H1 (cell line): ENCODE measurements at regions not wholly inside any gene's neighbourhood (a gene's known extent, or its start where the extent isn't known, plus 50 kb on each side); places are given as distances from the start of the nearest gene placed in this dataset.

Source experiments
- CTCF ChIA-PET: fragments of 300-600 bp; sonication (Branson Sonifier 250); formaldehyde crosslinking; loops from one replicate; lab custom pipeline; 2021; ENCODE audit not compliant: partially characterized antibody; lab: Charles Lee
- POLR2A ChIA-PET: fragments of 300-600 bp; sonication (Branson Sonifier 250); formaldehyde crosslinking; loops from one replicate; lab custom pipeline; 2021; ENCODE audit warnings: inconsistent platforms; ENCODE audit not compliant: partially characterized antibody; lab: Charles Lee
- DNase-seq, 2 experiments: peaks; one replicate each; pipeline versions ENCODE4 v3.0.0 to v3.0.0-alpha.2; 2010 to 2022; ENCODE audit warnings: low spot score in 2 of 2, low read depth in 1 of 2, mixed read lengths in 1 of 2
- FAIRE-seq: peaks from 2 replicates; lab custom pipeline; 2011; peaks lifted over from hg19 to GRCh38; lab: Jason Lieb, UNC
- H2AFZ ChIP-seq: 2 replicates; pipeline ENCODE4 v1.8.1; 2012; ENCODE audit warnings: low read length, inconsistent platforms
- H2AK5ac ChIP-seq: 2 replicates; pipeline ENCODE4 v1.6.1; 2013; ENCODE audit warnings: low read depth, low read length
- H2BK120ac ChIP-seq: replicated peaks from 2 replicates; pipeline ENCODE3; 2013; ENCODE audit warnings: low read depth, low read length, inconsistent platforms
- H2BK12ac ChIP-seq: 2 replicates; pipeline ENCODE4 v1.6.1; 2013; ENCODE audit warnings: low read depth, low read length
- H2BK15ac ChIP-seq: 2 replicates; pipeline ENCODE4 v1.6.1; 2013; ENCODE audit warnings: low read length
- H2BK20ac ChIP-seq: 2 replicates; pipeline ENCODE4 v1.6.1; 2013; ENCODE audit warnings: low read length
- H2BK5ac ChIP-seq: 2 replicates; pipeline ENCODE4 v1.6.1; 2013; ENCODE audit warnings: low read depth, low read length
- H3K14ac ChIP-seq: 2 replicates; pipeline ENCODE4 v1.6.1; 2013; ENCODE audit warnings: inconsistent platforms; ENCODE audit not compliant: insufficient read length
- H3K18ac ChIP-seq: 2 replicates; pipeline ENCODE4 v1.6.1; 2013; ENCODE audit warnings: low read length; ENCODE audit errors: extremely low read depth
- H3K23ac ChIP-seq: 2 replicates; pipeline ENCODE4 v1.6.1; 2013; ENCODE audit warnings: inconsistent platforms; ENCODE audit not compliant: insufficient read length
- H3K23me2 ChIP-seq: 2 replicates; pipeline ENCODE4 v1.6.1; 2013; ENCODE audit warnings: low read depth, low read length
- H3K27ac ChIP-seq: 2 replicates; pipeline ENCODE4 v1.6.1; 2011; ENCODE audit warnings: low read depth, low read length, inconsistent platforms
- H3K27me3 ChIP-seq, 4 experiments: replicated peaks in 1 of 4; 1 replicate in 1 of 4; 2 replicates in 3 of 4; pipeline versions ENCODE4 v1.6.1 to v1.8.1; 2011 to 2013; ENCODE audit warnings: low read length in 3 of 4, mild to moderate bottlenecking in 3 of 4, inconsistent platforms in 2 of 4, mixed read lengths in 2 of 4, moderate library complexity in 1 of 4; ENCODE audit not compliant: control insufficient read depth in 3 of 4, insufficient read depth in 3 of 4; ENCODE audit errors: extremely low read depth in 1 of 4
- H3K36me3 ChIP-seq, 4 experiments: 2 replicates each; pipeline versions ENCODE4 v1.6.1 to v1.8.1; 2011 to 2013; ENCODE audit warnings: mild to moderate bottlenecking in 4 of 4, low read length in 3 of 4, moderate library complexity in 2 of 4, control low read depth in 1 of 4, inconsistent platforms in 1 of 4; ENCODE audit not compliant: insufficient read depth in 4 of 4, control insufficient read depth in 2 of 4
- H3K4ac ChIP-seq: replicated peaks from 2 replicates; pipeline ENCODE3; 2013; ENCODE audit warnings: low read length, low read depth, mixed read lengths, inconsistent platforms; ENCODE audit not compliant: insufficient read length
- H3K4me1 ChIP-seq, 4 experiments: replicated peaks in 1 of 4; 1 replicate in 1 of 4; 2 replicates in 3 of 4; pipeline versions ENCODE4 v1.6.1 to v1.8.1; 2011 to 2013; ENCODE audit warnings: low read length in 3 of 4, inconsistent platforms in 2 of 4, mixed read lengths in 1 of 4; ENCODE audit not compliant: insufficient read depth in 4 of 4, control insufficient read depth in 3 of 4
- H3K4me2 ChIP-seq, 2 experiments: 2 replicates each; pipeline versions ENCODE4 v1.6.1 to v1.8.1; 2011 to 2013; ENCODE audit warnings: low read depth in 2 of 2, low read length in 2 of 2, control low read depth in 1 of 2, inconsistent platforms in 1 of 2, mild to moderate bottlenecking in 1 of 2; ENCODE audit not compliant: insufficient read depth in 1 of 2
- H3K4me3 ChIP-seq, 4 experiments: fragments of 200-600, 300-600 bp in 1 of 4; sonication (generic), shearing (Covaris generic), sonication (Bioruptor Twin) in 1 of 4; 2 replicates each; pipeline versions ENCODE4 v1.5.1 to v1.8.1; 2011 to 2016; ENCODE audit warnings: low read length in 4 of 4, low read depth in 3 of 4, control low read depth in 2 of 4, inconsistent platforms in 2 of 4, mild to moderate bottlenecking in 2 of 4, mixed read lengths in 1 of 4, moderate library complexity in 1 of 4; ENCODE audit not compliant: insufficient read depth in 2 of 4; ENCODE audit errors: extremely low read depth in 1 of 4
- H3K56ac ChIP-seq: replicated peaks from 2 replicates; pipeline ENCODE3; 2013; ENCODE audit warnings: low read depth, mild to moderate bottlenecking, mixed read lengths, low read length, inconsistent platforms; ENCODE audit not compliant: insufficient read length
- H3K79me1 ChIP-seq: 2 replicates; pipeline ENCODE4 v1.6.1; 2013; ENCODE audit warnings: low read depth, low read length, control low read depth
- H3K79me2 ChIP-seq, 2 experiments: 2 replicates each; pipeline versions ENCODE4 v1.6.1 to v1.8.1; 2012 to 2013; ENCODE audit warnings: low read length in 2 of 2, mild to moderate bottlenecking in 2 of 2, inconsistent platforms in 1 of 2; ENCODE audit not compliant: insufficient read depth in 2 of 2, control insufficient read depth in 1 of 2
- H3K9ac ChIP-seq, 4 experiments: replicated peaks in 1 of 4; 1 replicate in 1 of 4; 2 replicates in 3 of 4; pipeline versions ENCODE4 v1.6.1 to v1.8.1; 2011 to 2013; ENCODE audit warnings: low read depth in 3 of 4, low read length in 3 of 4, control low read depth in 2 of 4, mild to moderate bottlenecking in 2 of 4, moderate library complexity in 2 of 4, inconsistent platforms in 1 of 4; ENCODE audit errors: extremely low read depth in 1 of 4
- H3K9me3 ChIP-seq, 2 experiments: 2 replicates each; pipeline versions ENCODE4 v1.6.1 to v1.8.1; 2012 to 2013; ENCODE audit warnings: mild to moderate bottlenecking in 2 of 2, moderate library complexity in 2 of 2, control low read depth in 1 of 2, inconsistent platforms in 1 of 2, low read depth in 1 of 2, low read length in 1 of 2, mixed read lengths in 1 of 2; ENCODE audit not compliant: insufficient read depth in 2 of 2
- H4K20me1 ChIP-seq, 2 experiments: replicated peaks in 1 of 2; 2 replicates each; pipeline versions ENCODE3 to v1.8.1; 2011 to 2013; ENCODE audit warnings: inconsistent platforms in 2 of 2, low read length in 2 of 2, mild to moderate bottlenecking in 1 of 2; ENCODE audit not compliant: insufficient read depth in 2 of 2, control insufficient read depth in 1 of 2
- H4K5ac ChIP-seq: 2 replicates; pipeline ENCODE4 v1.6.1; 2013; ENCODE audit warnings: low read length, low read depth, mixed read lengths, inconsistent platforms; ENCODE audit not compliant: insufficient read length
- H4K8ac ChIP-seq: 2 replicates; pipeline ENCODE4 v1.8.0; 2013; ENCODE audit warnings: mild to moderate bottlenecking, moderate library complexity, low read length, inconsistent platforms; ENCODE audit not compliant: insufficient read depth; ENCODE audit errors: extremely low read depth
- H4K91ac ChIP-seq: replicated peaks from 2 replicates; pipeline ENCODE3; 2013; ENCODE audit warnings: low read length, mixed read lengths, inconsistent platforms; ENCODE audit not compliant: insufficient read length
- POLR2AphosphoS5 ChIP-seq: IDR thresholded peaks from 2 replicates; pipeline ENCODE4 v1.6.1; 2011; ENCODE audit warnings: low read depth, low read length
- WGBS, 2 experiments: shearing (Covaris generic) in 1 of 2; methylation state at CpG; one replicate each; pipeline versions ENCODE4 v1.1.6 to v1.1.7; 2013 to 2015; ENCODE audit warnings: low lambda C conversion rate in 2 of 2, mixed read lengths in 2 of 2, inconsistent platforms in 1 of 2, low coverage in 1 of 2, missing lambda C conversion rate in 1 of 2; ENCODE audit not compliant: insufficient replicate concordance in 2 of 2, insufficient coverage in 1 of 2, insufficient read length in 1 of 2; ENCODE audit errors: extremely low coverage in 1 of 2, missing lambda C conversion rate in 1 of 2; 5-methylcytosine and 5-hydroxymethylcytosine counted together

DNA sequence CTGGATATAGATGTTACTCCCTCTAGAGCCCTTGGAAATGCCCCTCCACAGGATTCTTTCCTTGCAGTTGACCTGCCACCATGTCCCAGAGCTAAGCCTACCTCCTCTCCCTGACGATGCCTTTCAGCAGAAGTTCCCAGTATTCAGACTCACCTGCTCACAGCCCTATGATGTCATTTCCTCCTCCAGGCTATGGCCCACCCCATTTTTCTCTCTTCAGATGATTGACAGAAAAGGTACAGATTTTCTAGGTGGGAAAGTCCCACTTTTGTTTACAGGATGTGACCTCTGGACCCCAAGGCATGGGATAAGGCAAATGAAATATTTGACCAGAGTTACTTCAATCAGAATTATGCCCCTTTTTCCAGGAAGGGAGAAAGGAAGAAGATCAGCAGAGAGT lies 280.2 kb upstream of the PHYHIPL start:
- Histone ChIP-seq H3K27me3 (no peaks in the 10 kb centered on the region), H3K56ac (no peak overlapping the region), H3K27ac (no peak overlapping the region), H3K36me3 (no peaks in the 10 kb centered on the region), H3K23ac (no peak overlapping the region), H3K14ac (no peak overlapping the region), H2AK5ac (no peak overlapping the region), H4K5ac (no peak overlapping the region), H3K23me2 (no peaks in the 10 kb centered on the region), H2AFZ (no peak overlapping the region), H4K91ac (no peak overlapping the region), H3K4ac (no peak overlapping the region), H3K79me1 (no peaks in the 10 kb centered on the region), H2BK15ac (no peak overlapping the region), H3K79me2 (no peaks in the 10 kb centered on the region), H3K4me2 (no peak overlapping the region), H3K4me1 (peaks cover 0 to 2% (median 0%) of the 10 kb centered on the region in 4 experiments; a peak in 2 of 7 replicates), H3K18ac (no peak overlapping the region), H3K9me3 (peaks cover 0 to 2% of the 10 kb centered on the region in 2 experiments; a peak in 1 of 4 replicates), H2BK12ac (no peak overlapping the region), H2BK120ac (no peak overlapping the region), H4K8ac (no peak overlapping the region), H4K20me1 (no peaks in the 10 kb centered on the region), H2BK20ac (0 out of 2 replicates have a peak overlapping the region, but pooled peaks have one; percentile 62), H3K4me3 (no peak overlapping the region), H2BK5ac (no peak overlapping the region), H3K9ac (no peak overlapping the region)
- ChIA-PET POLR2A (no interaction called here), CTCF (no interaction called here)
- DNase-seq, result no peak
- 94% methylated on average over 1 of the region's 1 CpG; no CpG with 5 or more reads in 1 of the 2 experiments for WGBS, 2 experiments
- no peak for FAIRE-seq
- TF ChIP-seq POLR2AphosphoS5, result no peak
